GM23248 (cell line): ENCODE measurements at regions not wholly inside any gene's neighbourhood (a gene's known extent, or its start where the extent isn't known, plus 50 kb on each side); places are given as distances from the start of the nearest gene placed in this dataset.

Source experiments
- DNase-seq: peaks from one replicate; pipeline ENCODE4 v3.0.0-alpha.2; 2015
- H2AFZ ChIP-seq: fragments of 200-600 bp; sonication (generic); 2 replicates; pipeline ENCODE4 v1.6.1; 2016; ENCODE audit warnings: antibody characterized with exemption
- H3F3A ChIP-seq: fragments of 200-600 bp; sonication (generic); 2 replicates; pipeline ENCODE4 v1.6.1; 2016; ENCODE audit warnings: mild to moderate bottlenecking, antibody characterized with exemption, mixed run types; ENCODE audit not compliant: insufficient read depth
- H3K27ac ChIP-seq: fragments of 200-600 bp; sonication (generic); 2 replicates; pipeline ENCODE4 v1.5.1; 2016; ENCODE audit warnings: mild to moderate bottlenecking
- H3K27me3 ChIP-seq: fragments of 200-600 bp; sonication (generic); replicated peaks from 2 replicates; pipeline ENCODE4 v1.6.1; 2016; ENCODE audit warnings: mild to moderate bottlenecking; ENCODE audit not compliant: insufficient read depth
- H3K36me3 ChIP-seq: fragments of 200-600 bp; sonication (generic); 2 replicates; pipeline ENCODE4 v1.6.1; 2016; ENCODE audit warnings: low read depth, mild to moderate bottlenecking
- H3K4me1 ChIP-seq: fragments of 200-600 bp; sonication (generic); 2 replicates; pipeline ENCODE4 v1.6.1; 2016; ENCODE audit warnings: mild to moderate bottlenecking; ENCODE audit not compliant: insufficient read depth
- H3K4me2 ChIP-seq: fragments of 200-600 bp; sonication (generic); one replicate; pipeline ENCODE4 v1.6.1; 2016; ENCODE audit warnings: mild to moderate bottlenecking; ENCODE audit not compliant: unreplicated experiment
- H3K4me3 ChIP-seq: fragments of 200-600 bp; sonication (generic); 2 replicates; pipeline ENCODE4 v1.5.1; 2016; ENCODE audit warnings: mild to moderate bottlenecking
- H3K79me2 ChIP-seq: fragments of 200-600 bp; sonication (generic); 2 replicates; pipeline ENCODE4 v1.6.1; 2016; ENCODE audit warnings: mild to moderate bottlenecking; ENCODE audit not compliant: insufficient read depth
- H3K9ac ChIP-seq: fragments of 200-600 bp; sonication (generic); 2 replicates; pipeline ENCODE4 v1.6.1; 2016; ENCODE audit warnings: mild to moderate bottlenecking
- H3K9me2 ChIP-seq: fragments of 200-600 bp; sonication (generic); 2 replicates; pipeline ENCODE4 v1.6.1; 2016; ENCODE audit warnings: mixed run types, mild to moderate bottlenecking, moderate library complexity; ENCODE audit not compliant: insufficient read depth
- H3K9me3 ChIP-seq: fragments of 200-600 bp; sonication (generic); one replicate; pipeline ENCODE4 v1.6.1; 2017; ENCODE audit warnings: low read depth
- H4K20me1 ChIP-seq: fragments of 200-600 bp; sonication (generic); 2 replicates; pipeline ENCODE4 v1.6.0; 2016; ENCODE audit not compliant: insufficient read depth
- EZH2 ChIP-seq: fragments of 200-600 bp; sonication (generic); IDR thresholded peaks from 2 replicates; pipeline ENCODE4 v1.6.1; 2018; ENCODE audit warnings: antibody characterized with exemption, mild to moderate bottlenecking; ENCODE audit not compliant: insufficient read depth, poor library complexity, severe bottlenecking
- EZH2phosphoT487 ChIP-seq: fragments of 200-600 bp; sonication (generic); IDR thresholded peaks from 2 replicates; pipeline ENCODE4 v1.6.1; 2018; ENCODE audit warnings: antibody characterized with exemption, moderate library complexity, mild to moderate bottlenecking, low read depth; ENCODE audit not compliant: insufficient read depth
- WGBS, 2 experiments: methylation state at CpG; one replicate each; pipeline ENCODE4 v1.1.6; 2015 to 2017; ENCODE audit warnings: low lambda C conversion rate in 2 of 2, low coverage in 1 of 2; ENCODE audit errors: missing lambda C conversion rate in 2 of 2; 5-methylcytosine and 5-hydroxymethylcytosine counted together
- in situ Hi-C: fragments of 300-500 bp; cut with MboI; formaldehyde crosslinking; loops from 2 replicates; pipeline ENCODE4 v1.15.0; 2020

DNA sequence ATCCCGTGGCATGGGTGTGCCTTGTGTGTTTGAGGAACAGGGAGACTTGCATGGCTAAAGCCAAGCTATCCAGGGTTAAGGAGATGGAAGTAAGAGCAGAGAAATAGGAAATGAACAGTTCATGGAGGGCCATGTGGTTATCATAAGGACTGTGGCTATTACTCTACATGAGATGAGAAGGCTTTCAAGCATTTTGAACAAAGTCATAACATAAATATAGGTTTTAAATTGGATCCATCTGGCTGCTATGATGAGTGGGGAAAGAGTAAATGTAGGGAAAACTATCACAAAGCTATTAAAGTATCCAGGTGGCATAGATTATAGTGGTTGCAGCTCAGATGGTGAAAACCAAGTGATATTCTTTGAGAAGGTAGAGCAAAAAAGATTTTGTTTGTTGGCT lies 184.1 kb downstream of the PCDH17 start:
- no peak overlapping the region for H2AFZ ChIP-seq
- no peaks in the 10 kb centered on the region for H3K36me3 ChIP-seq
- H3K9ac ChIP-seq, result no peak overlapping the region
- H3K4me2 ChIP-seq, result no peak overlapping the region
- H3K79me2 ChIP-seq, result no peaks in the 10 kb centered on the region
- TF ChIP-seq EZH2 (no peak), EZH2phosphoT487 (no peak)
- in situ Hi-C loops, result no loop called here
- H3K9me3 ChIP-seq, result peaks cover 3% of the 10 kb centered on the region
- 0 out of 2 replicates have a peak, but pooled peaks cover 3% of the 10 kb centered on the region for H3K9me2 ChIP-seq
- no peak overlapping the region for H3K4me3 ChIP-seq
- H3K27ac ChIP-seq, result no peak overlapping the region
- H3K27me3 ChIP-seq, result no peaks in the 10 kb centered on the region
- no peaks in the 10 kb centered on the region for H3K4me1 ChIP-seq
- no peaks in the 10 kb centered on the region for H4K20me1 ChIP-seq
- WGBS, 2 experiments, result 0 to 5% methylated on average over 1 of the region's 1 CpG
- no peak for DNase-seq
- H3F3A ChIP-seq, result no peaks in the 10 kb centered on the region

DNA sequence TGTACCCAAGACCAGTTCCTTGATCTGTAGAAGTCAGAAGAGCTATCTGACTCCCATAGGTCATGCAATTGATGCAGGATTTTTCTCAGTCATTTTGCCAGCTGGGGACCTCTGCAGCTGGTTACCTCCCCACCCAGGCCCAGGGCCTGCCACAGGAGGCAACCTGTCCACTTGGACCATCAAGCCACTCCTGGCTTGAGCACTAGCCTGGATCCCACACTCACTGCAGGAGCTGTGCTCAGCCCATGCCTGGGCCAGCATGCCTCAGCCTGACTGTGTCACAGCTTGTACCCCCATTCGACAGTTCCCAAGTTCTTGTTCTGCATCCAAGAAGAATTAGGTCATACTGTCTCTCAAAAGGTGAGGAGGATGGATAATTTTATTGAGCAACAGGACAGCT lies 189.4 kb downstream of the PCDH17 start:
- Histone ChIP-seq H3K4me1 (no peaks in the 10 kb centered on the region), H3K79me2 (no peaks in the 10 kb centered on the region), H3F3A (no peaks in the 10 kb centered on the region), H4K20me1 (no peaks in the 10 kb centered on the region), H3K9ac (no peak overlapping the region), H3K4me2 (no peak overlapping the region), H3K9me2 (no peaks in the 10 kb centered on the region), H2AFZ (no peak overlapping the region), H3K4me3 (no peak overlapping the region), H3K9me3 (no peaks in the 10 kb centered on the region), H3K36me3 (no peaks in the 10 kb centered on the region), H3K27me3 (no peaks in the 10 kb centered on the region), H3K27ac (no peak overlapping the region)
- TF ChIP-seq EZH2phosphoT487, result no peak
- TF ChIP-seq EZH2, result no peak
- in situ Hi-C loops, result no loop called here
- 13 to 36% methylated on average over 1 of the region's 1 CpG for WGBS, 2 experiments
- no peak for DNase-seq

DNA sequence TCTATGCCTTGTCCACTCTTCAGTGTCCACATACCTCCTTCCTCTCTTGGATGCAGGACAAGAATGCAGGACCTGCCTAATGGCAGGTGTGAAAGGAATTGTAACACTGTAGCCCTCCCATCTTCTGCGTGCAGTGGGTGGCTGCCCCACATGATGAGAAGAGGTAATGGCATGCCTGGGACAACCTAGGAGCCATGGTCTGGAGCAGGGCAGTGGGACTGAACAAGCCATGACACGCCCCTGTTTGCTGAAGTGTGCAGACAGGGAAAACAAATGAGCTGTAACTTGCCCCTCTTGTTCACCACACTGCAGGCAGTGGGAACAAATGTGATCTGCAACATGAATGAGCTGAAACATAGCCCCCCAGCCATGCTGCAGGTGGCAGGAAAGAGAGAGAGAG lies 192.2 kb downstream of the PCDH17 start:
- Histone ChIP-seq H3K27me3 (no peaks in the 10 kb centered on the region), H3K36me3 (no peaks in the 10 kb centered on the region), H3K9ac (no peak overlapping the region), H2AFZ (no peak overlapping the region), H3K79me2 (no peaks in the 10 kb centered on the region), H3F3A (no peaks in the 10 kb centered on the region), H3K4me2 (no peak overlapping the region), H3K4me1 (no peaks in the 10 kb centered on the region), H3K9me2 (no peaks in the 10 kb centered on the region), H3K4me3 (no peak overlapping the region), H4K20me1 (no peaks in the 10 kb centered on the region), H3K9me3 (no peaks in the 10 kb centered on the region), H3K27ac (no peak overlapping the region)
- WGBS, 2 experiments, result 29 to 34% methylated on average over 2 of the region's 2 CpGs
- DNase-seq, result no peak
- TF ChIP-seq EZH2, result no peak
- TF ChIP-seq EZH2phosphoT487, result no peak
- in situ Hi-C loops, result no loop called here

DNA sequence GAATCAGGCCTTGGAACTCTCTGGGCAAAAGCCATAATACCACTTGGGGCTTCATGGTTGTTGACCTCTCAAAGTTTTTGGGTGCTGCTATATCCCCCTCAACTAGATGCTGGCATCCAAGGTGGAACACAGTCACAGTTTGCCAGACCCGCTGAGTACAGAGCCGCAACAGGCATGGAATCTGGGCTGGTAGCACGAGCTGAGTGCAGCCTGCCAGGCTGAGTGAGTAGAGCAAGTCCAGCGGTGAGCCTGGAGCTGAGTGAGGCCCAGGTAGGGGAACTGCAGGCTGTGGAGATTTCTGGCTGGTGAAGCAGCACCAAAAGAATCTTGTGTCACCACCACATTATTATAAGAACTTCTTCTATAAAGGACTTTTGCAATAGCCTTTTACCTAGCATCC lies 192.6 kb downstream of the PCDH17 start:
- TF ChIP-seq EZH2phosphoT487 (no peak), EZH2 (no peak)
- Histone ChIP-seq H3K9me2 (no peaks in the 10 kb centered on the region), H3K9me3 (no peaks in the 10 kb centered on the region), H4K20me1 (no peaks in the 10 kb centered on the region), H3F3A (no peaks in the 10 kb centered on the region), H3K9ac (no peak overlapping the region), H3K4me3 (no peak overlapping the region), H3K27me3 (no peaks in the 10 kb centered on the region), H3K36me3 (no peaks in the 10 kb centered on the region), H3K79me2 (no peaks in the 10 kb centered on the region), H3K4me1 (no peaks in the 10 kb centered on the region), H3K27ac (no peak overlapping the region), H3K4me2 (no peak overlapping the region), H2AFZ (no peak overlapping the region)
- 19% methylated on average over 4 of the region's 4 CpGs for WGBS, 2 experiments
- in situ Hi-C loops, result no loop called here
- DNase-seq, result no peak

DNA sequence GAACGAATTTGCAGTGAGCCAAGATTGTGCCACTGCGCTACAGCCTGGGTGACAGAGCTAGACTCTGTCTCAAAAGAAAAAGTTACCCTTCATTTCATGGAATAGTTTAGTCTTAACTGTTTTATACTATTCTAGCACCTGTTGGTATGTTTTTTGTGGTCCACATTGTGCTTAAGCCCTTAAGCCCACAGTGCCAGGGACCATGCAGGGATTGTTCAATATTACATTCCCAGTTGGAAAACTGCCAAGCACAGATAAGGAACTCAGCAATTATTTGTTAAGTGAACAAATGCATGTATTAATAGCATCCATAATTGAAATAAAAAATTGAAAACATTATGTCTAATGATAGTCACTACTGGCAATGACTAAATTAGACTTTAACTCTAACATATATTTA lies 193.5 kb downstream of the PCDH17 start:
- Histone ChIP-seq H3K27ac (no peak overlapping the region), H3K9me2 (no peaks in the 10 kb centered on the region), H3K79me2 (no peaks in the 10 kb centered on the region), H3K27me3 (no peaks in the 10 kb centered on the region), H3K4me1 (no peaks in the 10 kb centered on the region), H3K9ac (no peak overlapping the region), H3K36me3 (no peaks in the 10 kb centered on the region), H4K20me1 (no peaks in the 10 kb centered on the region), H2AFZ (no peak overlapping the region), H3K4me2 (no peak overlapping the region), H3K4me3 (no peak overlapping the region), H3F3A (no peaks in the 10 kb centered on the region), H3K9me3 (peaks cover 3% of the 10 kb centered on the region)
- DNase-seq, result no peak
- TF ChIP-seq EZH2phosphoT487, result no peak
- no peak for TF ChIP-seq EZH2
- 29 to 36% methylated on average over 2 of the region's 2 CpGs for WGBS, 2 experiments
- in situ Hi-C loops, result no loop called here
